GM21526 (cell line): ENCODE measurements at regions not wholly inside any gene's neighbourhood (a gene's known extent, or its start where the extent isn't known, plus 50 kb on each side); places are given as distances from the start of the nearest gene placed in this dataset.
"Not testable (repeated sequence)": the region's sequence is repeated elsewhere in the genome, so short reads cannot be mapped to it uniquely, and the experiment has no call there.

ENCODE experiments used
- ATAC-seq: cut with Tn5 transposase; IDR thresholded peaks from one replicate; pipeline ENCODE4 v1.9.1; 2021; ENCODE audit warnings: moderate library complexity; ENCODE audit not compliant: unreplicated experiment, low FRiP score

GRCh38 chr10:131556061-131556896 lies 244.8 kb upstream of the TCERG1L start:
- no peak for ATAC-seq

- no peak for ATAC-seq
Observed at GRCh38 chr10:131556897-131557495, 245.5 kb upstream of the TCERG1L start.

DNA sequence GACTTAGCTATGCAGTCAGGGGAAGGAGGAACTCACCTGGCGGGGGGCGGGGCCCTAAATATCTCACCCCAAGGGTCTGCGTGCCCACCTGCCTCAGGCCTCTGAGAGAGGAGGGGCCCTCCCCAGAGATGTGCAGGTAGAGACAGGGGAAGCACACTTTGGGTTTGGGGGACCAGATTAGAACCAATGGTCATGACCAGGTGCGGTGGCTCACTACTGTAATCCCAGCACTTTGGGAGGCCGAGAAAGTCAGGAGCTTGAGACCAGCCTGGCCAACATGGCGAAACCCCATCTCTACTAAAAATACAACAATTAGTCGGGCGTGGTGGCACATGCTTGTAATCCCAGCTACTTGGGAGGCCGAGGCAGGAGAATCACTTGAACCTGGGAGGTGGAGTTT lies 246.4 kb upstream of the TCERG1L start:
- ATAC-seq, result not testable (repeated sequence)

DNA sequence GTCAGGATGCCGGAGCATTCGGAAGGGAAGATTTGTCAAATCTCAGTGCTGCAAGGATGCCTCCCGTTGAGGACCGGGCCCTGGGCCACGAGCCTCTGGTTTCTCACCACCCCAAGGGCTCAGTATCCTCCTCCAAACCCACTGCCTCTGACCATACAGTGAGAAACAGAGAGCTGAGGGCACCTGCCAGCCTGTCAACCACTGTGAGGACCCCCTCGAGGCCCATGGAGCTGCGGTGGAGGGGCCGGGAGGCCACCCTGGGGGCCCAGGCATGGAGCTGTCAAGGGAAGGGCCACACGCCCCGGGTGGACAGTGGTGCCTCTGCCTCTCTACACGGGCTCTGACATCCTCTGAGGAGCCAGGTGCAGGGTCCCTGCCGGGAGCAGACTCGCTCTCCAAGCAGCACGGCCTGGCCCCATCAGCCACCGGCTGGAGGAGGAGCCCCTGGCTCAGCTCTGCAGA lies 248.0 kb upstream of the TCERG1L start:
- ATAC-seq, result no peak

GRCh38 chr10:131560166-131560565 lies 248.6 kb upstream of the TCERG1L start:
- no peak for ATAC-seq

GRCh38 chr10:131560706-131561355 lies 249.3 kb upstream of the TCERG1L start:
- ATAC-seq, result no peak

- ATAC-seq, result no peak
Observed at GRCh38 chr10:131561897-131562296, 250.4 kb upstream of the TCERG1L start.

DNA sequence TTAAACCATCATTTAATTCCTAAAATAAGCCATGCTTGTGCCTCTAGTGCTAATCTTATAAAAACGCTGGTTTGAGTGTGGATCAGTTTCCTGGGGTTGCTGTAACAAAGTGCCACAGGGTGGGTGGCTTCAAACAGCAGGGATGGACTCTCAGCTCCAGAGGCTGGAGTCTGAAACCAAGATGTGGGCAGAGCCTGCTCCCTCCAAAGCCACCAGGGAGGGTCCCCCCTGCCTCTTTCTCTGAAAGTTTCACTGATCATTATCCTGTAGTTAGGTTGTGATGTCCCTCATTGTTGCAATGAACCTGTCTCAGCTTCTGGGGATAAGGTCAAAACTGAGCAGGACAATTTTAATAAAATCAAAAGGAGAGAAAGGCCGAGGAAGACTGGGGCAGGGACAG lies 251.9 kb upstream of the TCERG1L start:
- no peak for ATAC-seq

DNA sequence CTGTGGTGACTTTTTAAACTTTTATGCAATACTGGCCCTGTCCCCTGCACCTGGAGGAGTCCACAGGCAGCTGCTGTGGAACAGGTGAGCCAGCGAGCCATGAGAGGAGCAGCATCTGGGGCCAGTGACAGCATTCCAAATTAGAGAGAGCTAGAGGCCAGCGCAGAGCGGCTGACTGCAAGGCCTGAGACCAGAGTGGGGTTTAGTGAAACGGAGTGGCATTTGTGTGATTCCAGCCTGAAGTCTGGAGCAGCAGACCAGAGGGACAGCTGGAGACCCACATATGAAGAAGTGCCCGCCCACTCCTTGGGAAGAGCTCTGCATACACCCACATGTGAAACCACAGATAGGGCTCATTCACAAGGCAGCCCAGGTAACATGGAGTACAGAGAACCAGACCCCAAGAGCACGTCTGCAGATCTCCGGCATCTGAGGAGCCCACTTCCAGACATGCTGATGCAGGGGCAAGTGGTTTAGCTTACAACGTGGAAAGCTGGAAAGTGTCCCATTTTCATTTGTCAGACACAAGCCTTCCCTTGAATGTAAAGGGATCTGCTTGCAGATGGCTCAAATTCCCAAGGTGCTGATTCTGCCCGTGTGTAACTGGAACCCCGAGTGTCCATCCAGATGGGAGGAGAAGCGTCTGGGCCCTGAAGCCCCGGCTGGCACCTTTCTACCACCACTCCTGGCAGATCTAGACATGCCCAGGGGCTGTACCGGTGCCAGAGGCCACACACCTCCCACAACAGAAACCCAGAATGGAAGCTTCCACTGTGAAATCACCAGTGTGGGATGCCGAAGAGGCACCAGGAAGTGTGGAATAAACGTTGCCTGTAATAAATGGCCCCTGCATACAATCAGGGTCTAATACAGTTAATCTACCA lies 256.0 kb upstream of the TCERG1L start:
- ATAC-seq, result no peak

DNA sequence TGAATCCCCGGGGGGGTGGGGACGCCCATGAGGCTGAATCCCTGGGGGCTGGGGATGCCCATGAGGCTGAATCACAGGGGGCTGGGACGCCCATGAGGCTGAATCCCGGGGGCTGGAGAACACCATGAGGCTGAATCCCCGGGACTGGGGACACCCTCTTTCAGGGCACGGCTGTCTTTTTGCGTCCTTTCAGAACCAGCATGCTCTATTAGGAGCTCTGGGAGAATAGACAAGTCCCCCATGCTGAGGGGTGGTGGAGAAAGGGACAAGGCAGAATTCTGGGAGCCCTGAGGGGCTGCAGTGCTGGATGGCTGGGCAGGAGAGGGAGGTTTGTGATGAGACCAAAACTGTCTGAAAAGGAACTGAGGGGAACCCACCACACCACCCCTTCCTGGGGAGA lies 257.3 kb upstream of the TCERG1L start:
- no peak for ATAC-seq

DNA sequence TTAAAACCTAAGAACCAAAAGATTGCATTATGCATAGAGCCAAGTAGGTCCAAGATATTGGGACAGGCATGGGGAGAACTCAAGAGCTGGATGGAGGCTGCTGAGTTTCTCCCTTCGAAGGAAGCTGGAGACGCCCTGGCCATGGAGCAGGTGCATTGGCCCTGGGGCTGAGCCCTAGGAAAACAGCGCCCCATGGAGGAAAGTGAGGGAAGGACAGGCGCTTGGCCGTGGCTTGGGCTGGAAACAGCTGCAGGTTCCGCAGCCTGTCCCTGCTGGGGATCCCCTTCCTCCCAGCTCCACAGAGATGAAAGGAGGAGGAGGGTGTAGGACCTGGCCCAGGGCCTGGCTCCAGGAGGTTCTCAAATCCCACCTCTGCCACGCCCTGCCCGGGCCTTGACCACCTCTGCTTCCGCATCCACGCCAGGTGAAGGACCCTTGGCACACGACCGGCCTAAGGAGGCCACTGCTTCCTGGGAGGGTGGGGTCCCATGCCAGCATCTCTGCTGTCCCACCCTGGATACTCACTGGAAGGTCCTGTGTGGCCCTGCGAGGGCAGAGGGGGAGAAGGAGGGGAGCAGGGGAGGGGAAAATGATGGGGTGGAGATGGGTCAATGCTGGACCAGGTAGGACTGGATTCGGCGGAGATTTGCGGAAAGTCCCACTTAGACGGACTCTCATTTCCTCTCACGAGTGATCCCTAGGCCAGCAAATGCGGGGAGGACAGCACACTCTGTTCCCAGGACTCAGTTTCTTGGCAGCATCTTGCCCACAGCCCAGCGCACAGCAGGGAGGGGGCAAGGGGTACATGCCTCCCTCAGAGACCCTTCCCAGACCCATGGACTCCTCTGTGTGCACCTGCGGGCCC lies 258.6 kb upstream of the TCERG1L start:
- ATAC-seq, result no peak

DNA sequence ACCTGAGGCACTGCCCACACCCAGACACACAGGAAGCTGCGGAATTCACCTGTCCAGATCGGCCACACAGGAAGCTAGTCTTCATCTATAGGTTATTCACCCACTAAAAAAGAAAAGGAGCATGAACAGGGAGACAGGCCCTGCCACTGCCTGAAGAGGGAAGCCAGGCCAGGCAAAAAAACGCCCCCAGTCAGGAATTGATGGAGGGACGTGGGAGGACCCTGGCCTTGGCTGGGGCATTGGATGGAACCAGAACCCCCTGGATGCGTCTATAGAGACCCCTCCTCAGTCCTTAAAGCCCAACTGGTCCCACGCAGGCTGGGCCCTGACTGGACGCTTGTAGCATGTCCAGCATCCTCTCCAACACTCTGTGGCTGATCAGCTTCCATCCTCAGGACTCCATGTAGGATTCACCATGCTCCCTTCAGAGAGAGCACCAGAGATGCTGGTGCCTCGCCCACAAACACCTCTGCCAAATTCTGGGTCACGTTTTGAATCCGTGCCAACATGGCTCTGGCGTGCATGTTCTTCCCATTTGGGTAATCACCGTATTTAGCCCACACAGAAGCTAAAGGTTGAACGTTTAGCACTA lies 259.3 kb upstream of the TCERG1L start:
- no peak for ATAC-seq

GRCh38 chr10:131571346-131571745 lies 259.8 kb upstream of the TCERG1L start:
- ATAC-seq, result no peak

DNA sequence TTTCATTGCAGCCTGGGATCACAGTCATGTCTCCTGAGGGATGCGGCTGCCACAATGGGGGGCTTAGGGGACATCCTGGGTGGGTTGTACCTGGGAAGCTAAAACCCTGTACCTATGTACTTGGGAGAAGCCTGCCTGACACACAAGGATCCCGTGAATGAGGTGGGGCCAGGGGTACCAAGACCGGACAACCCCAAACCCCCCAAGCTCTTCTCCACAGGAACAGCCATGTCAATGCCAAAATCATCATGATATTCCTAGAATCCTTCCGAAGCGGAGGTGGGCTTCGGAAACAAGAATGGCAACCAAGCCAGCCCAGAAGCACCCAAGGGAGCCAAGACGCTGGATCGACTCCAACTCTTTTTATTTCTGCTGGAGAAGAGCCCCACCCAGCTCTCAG lies 260.3 kb upstream of the TCERG1L start:
- ATAC-seq, result no peak

DNA sequence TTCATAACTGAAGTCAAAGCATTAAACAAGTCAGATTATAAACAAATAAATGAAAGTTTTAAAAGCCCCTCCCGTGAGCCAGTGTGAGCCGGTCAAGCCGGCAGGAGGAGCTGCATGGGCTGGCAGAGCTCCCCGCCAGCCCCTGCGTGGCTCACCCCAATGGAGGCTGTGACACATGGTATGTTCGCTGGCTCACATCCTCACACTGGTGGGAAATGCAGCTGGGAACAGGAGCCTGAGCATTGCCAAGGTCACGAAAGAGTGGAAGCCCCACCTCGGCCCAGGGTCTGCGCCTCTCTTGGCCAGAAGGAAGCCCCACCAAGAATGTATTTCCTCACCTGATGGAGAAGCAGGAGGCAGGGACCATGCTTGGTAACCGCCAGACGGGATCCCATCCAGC lies 261.7 kb upstream of the TCERG1L start:
- no peak for ATAC-seq

GRCh38 chr10:131573707-131574106 lies 262.2 kb upstream of the TCERG1L start:
- no peak for ATAC-seq

DNA sequence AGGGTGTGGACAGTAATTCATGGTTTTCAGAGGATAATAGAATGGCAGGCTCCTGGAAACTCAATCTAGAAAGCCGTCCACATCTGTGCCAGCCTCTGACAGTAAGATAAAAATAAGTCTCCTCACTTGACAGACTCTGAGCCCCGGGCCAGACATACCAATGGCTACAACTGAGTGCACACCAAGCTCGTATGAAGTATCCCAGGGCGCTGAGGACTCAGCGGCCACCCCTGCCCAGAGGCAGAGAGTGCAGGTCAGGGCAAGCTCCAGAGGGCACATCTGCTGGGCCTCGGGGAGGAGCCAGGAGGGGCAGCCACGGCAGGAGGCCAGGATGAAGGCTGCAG lies 262.8 kb upstream of the TCERG1L start:
- ATAC-seq, result no peak

- no peak for ATAC-seq
Observed at GRCh38 chr10:131574707-131575430, 263.3 kb upstream of the TCERG1L start.

- no peak for ATAC-seq
Observed at GRCh38 chr10:131575877-131576276, 264.4 kb upstream of the TCERG1L start.
